BJ (cell line): ENCODE measurements at regions not wholly inside any gene's neighbourhood (a gene's known extent, or its start where the extent isn't known, plus 50 kb on each side); places are given as distances from the start of the nearest gene placed in this dataset.

Experiments
- CTCF ChIA-PET: fragments of 350-600 bp; formaldehyde crosslinking; extraction: SDS; loops from one replicate; lab custom pipeline; 2021; ENCODE audit warnings: antibody characterized with exemption, inconsistent platforms; lab: Yijun Ruan, JAX
- POLR2A ChIA-PET: fragments of 300-600 bp; sonication (Branson Sonifier 250); formaldehyde crosslinking; extraction: SDS; loops from one replicate; lab custom pipeline; 2021; ENCODE audit warnings: antibody characterized with exemption; lab: Charles Lee
- DNase-seq: peaks from one replicate; pipeline ENCODE4 v3.0.0-alpha.2; 2011; ENCODE audit warnings: low read depth
- H3K27me3 ChIP-seq: 2 replicates; pipeline ENCODE4 v1.6.0; 2011; ENCODE audit warnings: low read length; ENCODE audit not compliant: control insufficient read depth, insufficient read depth
- H3K36me3 ChIP-seq: 2 replicates; pipeline ENCODE4 v1.5.1; 2011; ENCODE audit warnings: low read length; ENCODE audit not compliant: control insufficient read depth, insufficient read depth
- H3K4me3 ChIP-seq: 2 replicates; pipeline ENCODE4 v1.5.1; 2011; ENCODE audit warnings: low read depth, mild to moderate bottlenecking, control low read depth, low read length
- CTCF ChIP-seq: IDR thresholded peaks from 2 replicates; pipeline ENCODE4 v1.5.1; 2011; ENCODE audit warnings: low read depth, mild to moderate bottlenecking, control low read depth, inconsistent platforms, low read length, moderate library complexity; ENCODE audit not compliant: insufficient read depth

GRCh38 chr20:6590891-6591637 lies 176.4 kb upstream of the BMP2 start:
- Histone ChIP-seq H3K36me3 (no peaks in the 10 kb centered on the region), H3K4me3 (no peak overlapping the region), H3K27me3 (no peaks in the 10 kb centered on the region)
- no peak for TF ChIP-seq CTCF
- ChIA-PET POLR2A (no interaction called here), CTCF (no interaction called here)
- DNase-seq: peak; percentile 34

GRCh38 chr20:6588296-6588695 lies 179.2 kb upstream of the BMP2 start:
- CTCF ChIA-PET: interaction anchor here (1.2 kb wide), 1 partner anchor 698 kb away, joined by 4 read pairs; no protein-coding TSS in a partner anchor

GRCh38 chr20:6583134-6583738 lies 184.2 kb upstream of the BMP2 start:
- CTCF ChIA-PET: interaction anchor here (0.5 to 3.0 kb wide), 21 partner anchors 8 to 1640 kb away, joined by 3 to 32 read pairs (median 4); no protein-coding TSS in a partner anchor
- Histone ChIP-seq H3K4me3 (no peak overlapping the region), H3K27me3 (no peaks in the 10 kb centered on the region), H3K36me3 (no peaks in the 10 kb centered on the region)
- peak; percentile 72 for TF ChIP-seq CTCF
- no peak for DNase-seq
- POLR2A ChIA-PET: interaction anchor here (0.6 kb wide), 1 partner anchor 50 kb away, joined by 4 read pairs; no protein-coding TSS in a partner anchor

More at GRCh38 chr20:6588296-6588695, 179.2 kb upstream of the BMP2 start:
- Histone ChIP-seq H3K4me3 (no peak overlapping the region), H3K27me3 (no peaks in the 10 kb centered on the region), H3K36me3 (no peaks in the 10 kb centered on the region)
- POLR2A ChIA-PET: no interaction called here
- TF ChIP-seq CTCF: no peak
- DNase-seq: no peak

GRCh38 chr20:6582449-6582848 lies 185.0 kb upstream of the BMP2 start:
- H3K27me3 ChIP-seq: no peaks in the 10 kb centered on the region
- TF ChIP-seq CTCF: no peak
- no peaks in the 10 kb centered on the region for H3K36me3 ChIP-seq
- DNase-seq: no peak
- CTCF ChIA-PET: interaction anchor here (0.5 to 3.0 kb wide), 19 partner anchors 8 to 1641 kb away, joined by 3 to 32 read pairs (median 4); no protein-coding TSS in a partner anchor
- POLR2A ChIA-PET: no interaction called here
- H3K4me3 ChIP-seq: no peak overlapping the region

GRCh38 chr20:6580486-6580885 lies 187.0 kb upstream of the BMP2 start:
- CTCF ChIA-PET: no interaction called here
- Histone ChIP-seq H3K36me3 (no peaks in the 10 kb centered on the region), H3K4me3 (no peak overlapping the region), H3K27me3 (no peaks in the 10 kb centered on the region)
- no peak for DNase-seq
- TF ChIP-seq CTCF: no peak
- POLR2A ChIA-PET: no interaction called here
